Suprapubic skin (tissue), 4 donors: ENCODE measurements at regions not wholly inside any gene's neighbourhood (a gene's known extent, or its start where the extent isn't known, plus 50 kb on each side); places are given as distances from the start of the nearest gene placed in this dataset.

Experiments used
- DNase-seq, 2 donors: peaks; one replicate each; pipeline ENCODE4 v3.0.0-alpha.2; 2019; ENCODE audit warnings: low spot score in 2 of 2
- H3K27ac ChIP-seq: fragments of 200-600 bp; sonication (generic); one replicate; pipeline ENCODE4 v1.5.1; 2019
- H3K27me3 ChIP-seq: fragments of 200-600 bp; sonication (generic); one replicate; pipeline ENCODE4 v1.5.1; 2019
- H3K36me3 ChIP-seq: fragments of 200-600 bp; sonication (generic); one replicate; pipeline ENCODE4 v1.5.1; 2019
- H3K4me1 ChIP-seq: fragments of 200-600 bp; sonication (generic); one replicate; pipeline ENCODE4 v1.5.1; 2019
- H3K4me3 ChIP-seq: fragments of 200-600 bp; sonication (generic); one replicate; pipeline ENCODE4 v1.5.1; 2019; ENCODE audit warnings: mild to moderate bottlenecking
- H3K9me3 ChIP-seq: fragments of 200-600 bp; sonication (generic); one replicate; pipeline ENCODE4 v1.5.1; 2019
- CTCF ChIP-seq, 2 donors: fragments of 200-600 bp in 1 of 2; fragments of 450-650 bp in 1 of 2; sonication (generic) in 1 of 2; IDR thresholded peaks; one replicate each; pipeline ENCODE4 v1.5.1; 2016 to 2019; ENCODE audit warnings: antibody characterized with exemption in 2 of 2, mild to moderate bottlenecking in 1 of 2, moderate library complexity in 1 of 2
- EP300 ChIP-seq: sonication (generic); formaldehyde crosslinking; IDR thresholded peaks from one replicate; pipeline ENCODE4 v1.6.1; 2017; ENCODE audit warnings: antibody characterized with exemption
- POLR2A ChIP-seq, 2 donors: fragments of 450-650 bp; IDR thresholded peaks; one replicate each; pipeline ENCODE4 v1.6.1; 2017; ENCODE audit warnings: antibody characterized with exemption in 2 of 2, mild to moderate bottlenecking in 2 of 2, moderate library complexity in 2 of 2
- POLR2AphosphoS5 ChIP-seq, 3 donors: sonication (generic); formaldehyde crosslinking; IDR thresholded peaks; one replicate each; pipeline ENCODE4 v1.6.1; 2017; ENCODE audit warnings: antibody characterized with exemption in 3 of 3
- WGBS: methylation state at CpG from one replicate; pipeline ENCODE4 v1.1.5; 2018; 5-methylcytosine and 5-hydroxymethylcytosine counted together

- H3K27ac ChIP-seq: no peak overlapping the region
- no peaks in the 10 kb centered on the region for H3K9me3 ChIP-seq
- no peak overlapping the region for H3K4me3 ChIP-seq
- WGBS: 43% methylated on average over 3 of the region's 3 CpGs
- peaks cover 36% of the 10 kb centered on the region for H3K27me3 ChIP-seq
- no peaks in the 10 kb centered on the region for H3K4me1 ChIP-seq
- peak in 1 of 2 donors; percentile 13 for DNase-seq
- no peak for TF ChIP-seq POLR2A (IDR thresholded peaks at IDR 0.05)
- TF ChIP-seq CTCF (IDR thresholded peaks at IDR 0.05): no peak
- H3K36me3 ChIP-seq: no peaks in the 10 kb centered on the region
These were observed 176.1 kb upstream of the CSF3R start for GRCh38 chr1:36658838-36659237.

GRCh38 chr1:36657826-36658225 is 175.1 kb upstream of the CSF3R start:
- WGBS: 64% methylated on average over 6 of the region's 6 CpGs
- Histone ChIP-seq H3K4me1 (no peaks in the 10 kb centered on the region), H3K4me3 (no peak overlapping the region), H3K9me3 (no peaks in the 10 kb centered on the region), H3K36me3 (no peaks in the 10 kb centered on the region), H3K27ac (no peak overlapping the region), H3K27me3 (peaks cover 36% of the 10 kb centered on the region)
- no peak for TF ChIP-seq EP300
- TF ChIP-seq CTCF (IDR thresholded peaks at IDR 0.05): no peak
- TF ChIP-seq POLR2A (IDR thresholded peaks at IDR 0.05): no peak
- no peak for TF ChIP-seq POLR2AphosphoS5 (IDR thresholded peaks at IDR 0.05)
- DNase-seq: peak in 1 of 2 donors; percentile 5

- Histone ChIP-seq H3K4me3 (no peak overlapping the region), H3K9me3 (no peaks in the 10 kb centered on the region), H3K27me3 (peaks cover 33% of the 10 kb centered on the region), H3K27ac (no peak overlapping the region), H3K4me1 (no peaks in the 10 kb centered on the region), H3K36me3 (no peaks in the 10 kb centered on the region)
- no peak for DNase-seq
- TF ChIP-seq CTCF (IDR thresholded peaks at IDR 0.05) (no peak), POLR2A (IDR thresholded peaks at IDR 0.05) (no peak), EP300 (no peak), POLR2AphosphoS5 (IDR thresholded peaks at IDR 0.05) (no peak)
These were observed 174.1 kb upstream of the CSF3R start for GRCh38 chr1:36656838-36657237.

GRCh38 chr1:36656271-36656670 is 173.6 kb upstream of the CSF3R start:
- H3K4me1 ChIP-seq: no peaks in the 10 kb centered on the region
- no peak overlapping the region for H3K4me3 ChIP-seq
- H3K9me3 ChIP-seq: no peaks in the 10 kb centered on the region
- peak; percentile 18 to 54 for DNase-seq
- H3K27me3 ChIP-seq: peaks cover 37% of the 10 kb centered on the region
- no peaks in the 10 kb centered on the region for H3K36me3 ChIP-seq
- WGBS: 63% methylated on average over 1 of the region's 2 CpGs
- no peak overlapping the region for H3K27ac ChIP-seq
- TF ChIP-seq CTCF (IDR thresholded peaks at IDR 0.05) (no peak), POLR2AphosphoS5 (IDR thresholded peaks at IDR 0.05) (no peak), POLR2A (IDR thresholded peaks at IDR 0.05) (no peak), EP300 (no peak)

GRCh38 chr1:36654586-36654985 is 171.9 kb upstream of the CSF3R start:
- 78% methylated on average over 4 of the region's 4 CpGs for WGBS
- DNase-seq: no peak
- Histone ChIP-seq H3K27me3 (peaks cover 43% of the 10 kb centered on the region), H3K36me3 (no peaks in the 10 kb centered on the region), H3K4me3 (no peak overlapping the region), H3K27ac (no peak overlapping the region), H3K4me1 (no peaks in the 10 kb centered on the region), H3K9me3 (no peaks in the 10 kb centered on the region)
- TF ChIP-seq EP300 (no peak), CTCF (IDR thresholded peaks at IDR 0.05) (no peak), POLR2AphosphoS5 (IDR thresholded peaks at IDR 0.05) (no peak), POLR2A (IDR thresholded peaks at IDR 0.05) (no peak)
